Tibial nerve (tissue), 3 donors: ENCODE measurements at regions not wholly inside any gene's neighbourhood (a gene's known extent, or its start where the extent isn't known, plus 50 kb on each side); places are given as distances from the start of the nearest gene placed in this dataset.

ENCODE experiments used
- POLR2A ChIP-seq, 2 donors: fragments of 450-650 bp; IDR thresholded peaks; one replicate each; pipeline ENCODE4 v1.6.1; 2017; ENCODE audit warnings: antibody characterized with exemption in 2 of 2, mild to moderate bottlenecking in 2 of 2, moderate library complexity in 2 of 2
- TF ChIP-seq, protein P1 (sequence below), 5 experiments: fragments of 200-600 bp in 3 of 5; fragments of 450-650 bp in 2 of 5; sonication (generic) in 3 of 5; IDR thresholded peaks; one replicate each; pipeline ENCODE4 v1.5.1; 2016 to 2019; ENCODE audit warnings: antibody characterized with exemption in 5 of 5, mild to moderate bottlenecking in 3 of 5, moderate library complexity in 2 of 5

- TF ChIP-seq, protein P1, sequence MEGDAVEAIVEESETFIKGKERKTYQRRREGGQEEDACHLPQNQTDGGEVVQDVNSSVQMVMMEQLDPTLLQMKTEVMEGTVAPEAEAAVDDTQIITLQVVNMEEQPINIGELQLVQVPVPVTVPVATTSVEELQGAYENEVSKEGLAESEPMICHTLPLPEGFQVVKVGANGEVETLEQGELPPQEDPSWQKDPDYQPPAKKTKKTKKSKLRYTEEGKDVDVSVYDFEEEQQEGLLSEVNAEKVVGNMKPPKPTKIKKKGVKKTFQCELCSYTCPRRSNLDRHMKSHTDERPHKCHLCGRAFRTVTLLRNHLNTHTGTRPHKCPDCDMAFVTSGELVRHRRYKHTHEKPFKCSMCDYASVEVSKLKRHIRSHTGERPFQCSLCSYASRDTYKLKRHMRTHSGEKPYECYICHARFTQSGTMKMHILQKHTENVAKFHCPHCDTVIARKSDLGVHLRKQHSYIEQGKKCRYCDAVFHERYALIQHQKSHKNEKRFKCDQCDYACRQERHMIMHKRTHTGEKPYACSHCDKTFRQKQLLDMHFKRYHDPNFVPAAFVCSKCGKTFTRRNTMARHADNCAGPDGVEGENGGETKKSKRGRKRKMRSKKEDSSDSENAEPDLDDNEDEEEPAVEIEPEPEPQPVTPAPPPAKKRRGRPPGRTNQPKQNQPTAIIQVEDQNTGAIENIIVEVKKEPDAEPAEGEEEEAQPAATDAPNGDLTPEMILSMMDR (IDR thresholded peaks at IDR 0.05), result no peak
- TF ChIP-seq POLR2A (IDR thresholded peaks at IDR 0.05), result no peak
These were observed 204.8 kb downstream of the HAPSTR1 start for GRCh38 chr16:9296271-9296590.
